GM21717 (cell line): ENCODE measurements at regions not wholly inside any gene's neighbourhood (a gene's known extent, or its start where the extent isn't known, plus 50 kb on each side); places are given as distances from the start of the nearest gene placed in this dataset.
"Not testable (repeated sequence)": the region's sequence is repeated elsewhere in the genome, so short reads cannot be mapped to it uniquely, and the experiment has no call there.

Experiments used
- ATAC-seq: cut with Tn5 transposase; IDR thresholded peaks from one replicate; pipeline ENCODE4 v1.9.1; 2021; ENCODE audit warnings: mild to moderate bottlenecking, moderate library complexity; ENCODE audit not compliant: unreplicated experiment

- no peak for ATAC-seq
Measured at GRCh38 chr1:181324797-181325616, 158.3 kb upstream of the CACNA1E start.

GRCh38 chr1:181325765-181326164 is 157.6 kb upstream of the CACNA1E start:
- not testable (repeated sequence) for ATAC-seq

- no peak for ATAC-seq
Measured at GRCh38 chr1:181326348-181326747, 157.0 kb upstream of the CACNA1E start.

- ATAC-seq = no peak
Measured at GRCh38 chr1:181327796-181328195, 155.5 kb upstream of the CACNA1E start.

- no peak for ATAC-seq
Measured at GRCh38 chr1:181334724-181335123, 148.6 kb upstream of the CACNA1E start.

GRCh38 chr1:181335631-181336030 is 147.7 kb upstream of the CACNA1E start:
- ATAC-seq = no peak

- no peak for ATAC-seq
Measured at GRCh38 chr1:181341026-181341632, 142.2 kb upstream of the CACNA1E start.

- ATAC-seq = no peak
Measured at GRCh38 chr1:181344091-181344490, 139.2 kb upstream of the CACNA1E start.

- no peak for ATAC-seq
Measured at GRCh38 chr1:181345146-181345545, 138.2 kb upstream of the CACNA1E start.

GRCh38 chr1:181347495-181348390 is 135.6 kb upstream of the CACNA1E start:
- no peak for ATAC-seq

GRCh38 chr1:181349512-181349911 is 133.8 kb upstream of the CACNA1E start:
- no peak for ATAC-seq

- ATAC-seq = no peak
Measured at GRCh38 chr1:181350131-181350530, 133.2 kb upstream of the CACNA1E start.

GRCh38 chr1:181351740-181352139 is 131.6 kb upstream of the CACNA1E start:
- ATAC-seq = no peak

GRCh38 chr1:181352695-181353094 is 130.6 kb upstream of the CACNA1E start:
- no peak for ATAC-seq

- no peak for ATAC-seq
Measured at GRCh38 chr1:181353526-181353925, 129.8 kb upstream of the CACNA1E start.

- ATAC-seq = no peak
Measured at GRCh38 chr1:181354865-181355264, 128.5 kb upstream of the CACNA1E start.

- ATAC-seq = no peak
Measured at GRCh38 chr1:181356505-181357340, 126.6 kb upstream of the CACNA1E start.

GRCh38 chr1:181359012-181359411 is 124.3 kb upstream of the CACNA1E start:
- ATAC-seq = no peak

GRCh38 chr1:181364801-181365200 is 118.5 kb upstream of the CACNA1E start:
- ATAC-seq = no peak

- ATAC-seq = no peak
Measured at GRCh38 chr1:181366910-181367309, 116.4 kb upstream of the CACNA1E start.

GRCh38 chr1:181369416-181369815 is 113.9 kb upstream of the CACNA1E start:
- no peak for ATAC-seq
